ENCODE measurements at regions not wholly inside any gene's neighbourhood (a gene's known extent, or its start where the extent isn't known, plus 50 kb on each side); places are given as distances from the start of the nearest gene placed in this dataset.

DNA sequence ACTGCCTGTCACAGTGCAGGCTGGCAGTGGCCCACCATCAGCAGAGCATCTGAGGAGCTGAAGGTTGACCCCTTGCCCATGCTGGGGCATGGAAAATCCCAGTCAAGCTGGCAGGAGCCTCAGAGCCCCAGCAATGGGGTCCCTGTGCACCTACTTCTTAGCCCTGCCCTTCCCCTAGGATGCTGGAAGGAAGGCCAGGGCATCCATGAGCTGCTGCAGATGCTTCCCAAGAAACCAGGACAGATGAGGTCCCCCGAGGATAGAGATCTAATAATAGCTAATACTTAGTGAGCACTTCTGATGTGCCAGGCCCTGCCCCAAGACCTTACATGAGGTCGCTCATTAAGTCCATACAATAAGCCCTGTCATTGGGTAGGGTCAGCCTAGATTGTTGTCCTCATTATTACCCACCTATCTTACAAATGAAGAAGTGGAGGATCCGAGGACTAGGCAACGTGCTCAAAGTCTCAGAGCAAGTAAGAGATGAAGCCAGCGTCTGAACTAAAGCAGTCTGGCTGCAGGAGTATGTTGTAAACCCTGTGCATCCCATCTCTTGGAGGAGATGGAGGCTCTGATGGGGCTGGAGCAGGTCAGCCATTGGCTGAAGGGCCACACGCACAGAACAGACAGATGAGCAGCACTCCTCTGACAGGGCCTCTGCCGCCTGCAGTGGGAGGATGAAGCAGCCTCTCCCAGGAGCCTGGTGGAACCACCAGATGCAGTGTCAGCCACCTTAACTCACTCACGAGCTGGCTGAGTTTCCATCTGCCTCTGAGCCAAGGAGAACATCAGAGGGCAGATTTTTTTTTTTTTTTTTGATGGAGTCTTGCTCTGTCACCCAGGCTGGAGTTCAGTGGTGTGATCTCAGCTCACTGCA lies 175.4 kb downstream of the WSCD1 start:
- DNase-seq (ENCODE audit: low read depth, low spot score), result no peak
- H3K27me3 ChIP-seq (ENCODE audit: control insufficient read depth, insufficient read depth, low read length), result no peaks in the 10 kb centered on the region
- no peak overlapping the region for H3K4me3 ChIP-seq (ENCODE audit: low read depth, low read length)
- H3K27ac ChIP-seq (ENCODE audit: low read depth, low read length), result no peak overlapping the region
- TF ChIP-seq, protein P1, sequence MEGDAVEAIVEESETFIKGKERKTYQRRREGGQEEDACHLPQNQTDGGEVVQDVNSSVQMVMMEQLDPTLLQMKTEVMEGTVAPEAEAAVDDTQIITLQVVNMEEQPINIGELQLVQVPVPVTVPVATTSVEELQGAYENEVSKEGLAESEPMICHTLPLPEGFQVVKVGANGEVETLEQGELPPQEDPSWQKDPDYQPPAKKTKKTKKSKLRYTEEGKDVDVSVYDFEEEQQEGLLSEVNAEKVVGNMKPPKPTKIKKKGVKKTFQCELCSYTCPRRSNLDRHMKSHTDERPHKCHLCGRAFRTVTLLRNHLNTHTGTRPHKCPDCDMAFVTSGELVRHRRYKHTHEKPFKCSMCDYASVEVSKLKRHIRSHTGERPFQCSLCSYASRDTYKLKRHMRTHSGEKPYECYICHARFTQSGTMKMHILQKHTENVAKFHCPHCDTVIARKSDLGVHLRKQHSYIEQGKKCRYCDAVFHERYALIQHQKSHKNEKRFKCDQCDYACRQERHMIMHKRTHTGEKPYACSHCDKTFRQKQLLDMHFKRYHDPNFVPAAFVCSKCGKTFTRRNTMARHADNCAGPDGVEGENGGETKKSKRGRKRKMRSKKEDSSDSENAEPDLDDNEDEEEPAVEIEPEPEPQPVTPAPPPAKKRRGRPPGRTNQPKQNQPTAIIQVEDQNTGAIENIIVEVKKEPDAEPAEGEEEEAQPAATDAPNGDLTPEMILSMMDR (IDR thresholded peaks at IDR 0.05; ENCODE audit: low read depth, low read length), result no peak
- CTCF ChIA-PET, result interaction anchor here (0.6 to 0.7 kb wide), 2 partner anchors 12 to 665 kb away, joined by 4 to 5 read pairs; no protein-coding TSS in a partner anchor
- POLR2A ChIA-PET, result no interaction called here
- peaks cover 6% of the 10 kb centered on the region for H3K9me3 ChIP-seq (ENCODE audit: control insufficient read depth, insufficient read depth, low read length)

DNA sequence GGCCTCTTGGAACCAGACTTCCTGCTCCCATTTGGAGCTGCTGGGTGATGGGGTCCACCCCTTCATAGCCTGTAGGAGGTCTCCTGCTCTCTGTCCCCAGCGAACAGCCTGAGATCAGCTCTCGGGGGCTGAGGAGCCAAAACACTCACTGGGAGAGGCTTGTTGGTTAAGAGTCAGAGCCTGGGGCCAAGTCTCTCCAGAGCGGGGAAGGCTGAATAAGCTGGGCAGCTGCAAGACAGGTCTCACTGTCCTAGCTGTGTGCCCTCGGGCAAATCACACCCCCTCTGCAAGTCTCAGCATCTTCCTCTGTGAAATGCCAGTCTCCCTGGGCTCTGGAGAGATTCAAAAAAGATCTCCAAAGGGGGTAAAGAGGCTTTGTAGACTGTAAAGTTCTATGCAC lies 174.6 kb downstream of the WSCD1 start:
- Histone ChIP-seq H3K27ac (ENCODE audit: low read depth, low read length) (no peak overlapping the region), H3K4me3 (ENCODE audit: low read depth, low read length) (no peak overlapping the region), H3K27me3 (ENCODE audit: control insufficient read depth, insufficient read depth, low read length) (no peaks in the 10 kb centered on the region), H3K9me3 (ENCODE audit: control insufficient read depth, insufficient read depth, low read length) (peaks cover 6% of the 10 kb centered on the region)
- TF ChIP-seq, protein P1 (IDR thresholded peaks at IDR 0.05; ENCODE audit: low read depth, low read length), result no peak
- POLR2A ChIA-PET, result no interaction called here
- CTCF ChIA-PET, result interaction anchor here (0.6 kb wide), 1 partner anchor 666 kb away, joined by 4 read pairs; no protein-coding TSS in a partner anchor
- DNase-seq (ENCODE audit: low read depth, low spot score), result no peak

DNA sequence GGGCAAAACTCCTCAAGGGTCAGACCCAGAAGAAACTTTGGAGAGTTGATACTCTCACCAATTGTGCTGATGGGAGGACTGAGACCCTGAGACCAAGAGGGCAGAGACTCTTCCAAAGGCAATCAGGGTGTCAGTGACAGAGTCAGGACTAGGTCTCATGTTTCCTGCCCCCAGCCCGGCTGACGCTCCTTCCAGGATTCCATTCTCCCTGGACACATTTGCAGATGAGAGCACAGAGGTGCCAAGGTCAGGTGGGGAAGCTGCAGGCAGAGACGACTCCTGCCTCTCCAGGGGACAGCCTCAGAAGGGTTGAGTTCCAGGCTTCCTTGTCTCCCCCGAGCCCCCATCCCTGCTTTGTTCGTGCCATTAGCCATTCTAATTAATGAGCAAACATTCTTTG lies 174.1 kb downstream of the WSCD1 start:
- POLR2A ChIA-PET, result no interaction called here
- CTCF ChIA-PET, result no interaction called here
- H3K27ac ChIP-seq (ENCODE audit: low read depth, low read length), result no peak overlapping the region

DNA sequence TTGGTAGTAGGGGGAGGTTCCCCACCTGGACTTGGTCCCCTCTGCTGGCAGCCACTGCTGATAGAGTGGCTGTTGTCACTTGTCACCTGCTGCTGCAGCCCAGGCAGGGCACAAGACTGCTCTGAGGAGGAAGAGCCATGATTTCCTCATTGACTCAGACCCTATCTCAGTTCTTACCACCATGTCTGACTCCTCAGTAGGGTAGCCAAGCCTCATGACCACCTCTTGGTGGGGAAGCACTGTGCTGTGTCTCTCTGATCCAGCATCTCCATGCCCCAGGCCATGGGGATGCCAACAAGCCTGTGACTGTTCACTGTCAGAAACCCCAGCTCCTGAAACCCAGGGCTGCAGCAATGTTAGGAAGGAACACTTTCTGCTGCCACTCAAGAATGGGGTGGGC lies 173.0 kb downstream of the WSCD1 start:
- Histone ChIP-seq H3K9me3 (ENCODE audit: control insufficient read depth, insufficient read depth, low read length) (peaks cover 10% of the 10 kb centered on the region), H3K4me3 (ENCODE audit: low read depth, low read length) (no peak overlapping the region), H3K27ac (ENCODE audit: low read depth, low read length) (no peak overlapping the region), H3K27me3 (ENCODE audit: control insufficient read depth, insufficient read depth, low read length) (no peaks in the 10 kb centered on the region)
- TF ChIP-seq, protein P1 (IDR thresholded peaks at IDR 0.05; ENCODE audit: low read depth, low read length), result no peak
- DNase-seq (ENCODE audit: low read depth, low spot score), result no peak
- ChIA-PET POLR2A (no interaction called here), CTCF (no interaction called here)

More for the DNA sequence above, 174.1 kb downstream of the WSCD1 start:
- H3K9me3 ChIP-seq (ENCODE audit: control insufficient read depth, insufficient read depth, low read length), result peaks cover 6% of the 10 kb centered on the region
- no peak for DNase-seq (ENCODE audit: low read depth, low spot score)
- TF ChIP-seq, protein P1 (IDR thresholded peaks at IDR 0.05; ENCODE audit: low read depth, low read length), result no peak
- no peak overlapping the region for H3K4me3 ChIP-seq (ENCODE audit: low read depth, low read length)
- no peaks in the 10 kb centered on the region for H3K27me3 ChIP-seq (ENCODE audit: control insufficient read depth, insufficient read depth, low read length)

DNA sequence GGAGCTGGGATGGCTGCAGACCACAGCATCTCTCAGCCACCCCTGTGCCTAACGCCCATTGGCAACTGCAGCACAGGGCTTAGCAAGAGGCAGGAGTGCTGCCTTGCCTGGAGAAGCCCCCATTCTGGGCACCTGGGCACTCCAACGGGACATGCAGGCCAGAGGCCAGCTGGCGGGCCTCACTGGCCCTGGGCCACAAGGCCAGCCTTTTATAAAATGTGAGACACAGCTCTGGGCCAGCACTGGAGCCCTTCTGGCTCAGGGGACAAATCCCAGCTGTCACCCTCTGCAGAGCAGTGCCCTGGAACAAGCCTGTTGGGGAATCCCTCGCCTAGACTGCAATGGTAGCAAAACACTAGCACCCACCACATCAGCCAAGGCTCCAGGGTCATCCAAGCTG lies 171.8 kb downstream of the WSCD1 start:
- ChIA-PET CTCF (no interaction called here), POLR2A (no interaction called here)
- H3K27ac ChIP-seq (ENCODE audit: low read depth, low read length), result no peak overlapping the region
- DNase-seq (ENCODE audit: low read depth, low spot score), result no peak
- TF ChIP-seq, protein P1 (IDR thresholded peaks at IDR 0.05; ENCODE audit: low read depth, low read length), result no peak
- H3K9me3 ChIP-seq (ENCODE audit: control insufficient read depth, insufficient read depth, low read length), result peaks cover 14% of the 10 kb centered on the region
- no peak overlapping the region for H3K4me3 ChIP-seq (ENCODE audit: low read depth, low read length)
- peaks cover 3% of the 10 kb centered on the region for H3K27me3 ChIP-seq (ENCODE audit: control insufficient read depth, insufficient read depth, low read length)
